HG02588 (cell line): ENCODE measurements at regions not wholly inside any gene's neighbourhood (a gene's known extent, or its start where the extent isn't known, plus 50 kb on each side); places are given as distances from the start of the nearest gene placed in this dataset.

Source experiments
- ATAC-seq: cut with Tn5 transposase; IDR thresholded peaks from one replicate; pipeline ENCODE4 v1.9.1; 2021; ENCODE audit warnings: mild to moderate bottlenecking, moderate library complexity; ENCODE audit not compliant: unreplicated experiment

DNA sequence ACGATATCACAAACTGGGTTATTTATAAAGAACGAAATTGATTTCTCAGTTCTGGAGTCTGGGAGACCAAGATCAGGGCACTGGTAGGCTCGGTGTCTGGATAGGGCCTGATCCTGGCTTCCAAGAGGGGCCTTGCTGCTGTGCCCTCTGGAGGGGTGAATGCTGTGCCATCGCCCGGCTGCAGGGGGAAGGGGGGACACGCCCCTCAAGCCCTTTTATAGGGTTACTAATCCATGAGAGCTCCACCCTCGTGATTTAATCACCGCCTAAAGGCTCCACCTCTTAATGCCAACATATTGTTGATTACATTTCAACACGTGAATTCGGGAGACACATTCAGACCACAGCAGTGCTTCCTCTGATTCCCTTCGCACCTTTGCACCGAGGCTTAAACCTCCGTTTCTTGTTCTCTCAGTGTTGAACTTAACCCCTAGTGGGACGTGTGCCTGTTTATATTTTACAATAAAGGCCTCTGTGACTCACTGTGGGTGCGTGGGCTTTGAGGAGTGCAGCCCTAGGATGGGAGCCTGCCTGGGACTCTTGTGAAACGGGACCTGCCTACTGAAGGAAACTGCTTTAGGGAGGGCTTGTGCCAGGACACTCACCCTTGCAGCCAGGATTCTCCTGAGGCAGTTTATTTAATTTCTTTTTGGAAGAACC lies 52.4 kb upstream of the SPATA13 start:
- no peak for ATAC-seq

DNA sequence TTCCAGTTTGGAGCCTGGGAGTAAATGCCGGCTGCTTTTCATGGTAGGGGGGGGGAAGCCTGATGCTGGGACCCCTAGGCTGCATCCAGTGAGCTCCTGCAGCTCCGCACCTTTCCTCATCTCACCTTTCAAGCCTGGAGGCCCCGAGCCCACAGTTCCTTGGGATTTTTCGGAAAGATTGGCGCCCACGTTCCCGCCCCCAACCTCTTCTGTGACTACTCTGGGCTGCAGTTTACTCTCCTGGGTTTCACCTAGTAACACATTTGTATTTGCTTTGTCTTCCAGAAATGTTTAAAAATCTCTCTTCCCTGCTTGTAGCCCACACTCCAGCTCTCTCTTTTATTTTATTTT lies 51.9 kb upstream of the SPATA13 start:
- no peak for ATAC-seq

DNA sequence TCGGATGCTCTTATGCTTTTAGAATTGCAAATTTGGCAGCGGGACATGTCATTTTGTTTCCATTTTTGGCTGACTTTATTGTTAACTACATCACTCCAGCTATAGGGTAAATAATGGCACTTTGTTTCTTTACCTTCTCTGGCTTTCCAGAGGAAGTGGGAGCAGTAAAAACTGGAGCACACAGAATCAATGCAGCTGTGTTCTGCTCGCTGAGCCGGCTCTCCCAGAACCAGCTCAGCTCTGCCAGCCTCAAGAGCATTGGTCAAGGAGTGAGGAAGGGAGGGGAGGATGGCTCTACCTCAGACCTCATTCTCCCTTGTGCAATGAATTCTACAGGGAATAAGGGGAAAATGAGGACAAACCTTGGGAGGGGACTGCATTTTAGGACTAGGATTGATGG lies 50.5 kb upstream of the SPATA13 start:
- ATAC-seq: no peak
